GDM1 (cell line): ENCODE measurements at regions not wholly inside any gene's neighbourhood (a gene's known extent, or its start where the extent isn't known, plus 50 kb on each side); places are given as distances from the start of the nearest gene placed in this dataset.

Experiments used
- DNase-seq: peaks from one replicate; lab custom pipeline; 2025; lab: John Stamatoyannopoulos, UW

- no peak for DNase-seq
These were observed 87.2 kb upstream of the GYPC start for GRCh38 chr2:126568734-126569133.

DNA sequence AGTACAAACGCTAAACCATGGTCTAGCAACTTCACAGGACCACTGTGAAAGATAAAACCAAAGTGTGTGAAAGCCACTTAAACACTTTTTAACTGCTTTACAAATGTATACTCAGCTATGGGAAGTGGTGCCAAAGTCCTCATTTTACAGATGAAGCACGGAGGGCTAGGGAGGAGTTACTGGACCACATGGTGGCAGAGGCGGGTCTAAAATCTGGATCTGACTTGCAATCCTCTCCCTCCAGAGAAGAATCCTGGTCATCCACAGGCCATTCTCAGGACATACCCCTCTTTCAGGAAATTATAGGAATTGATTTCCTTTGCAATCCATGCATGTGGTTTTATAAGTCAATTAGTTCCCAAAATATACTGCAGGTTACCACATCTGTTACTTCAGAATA is 84.6 kb upstream of the GYPC start:
- DNase-seq: no peak

- DNase-seq: no peak
These were observed 80.3 kb upstream of the GYPC start for GRCh38 chr2:126575631-126576030.

DNA sequence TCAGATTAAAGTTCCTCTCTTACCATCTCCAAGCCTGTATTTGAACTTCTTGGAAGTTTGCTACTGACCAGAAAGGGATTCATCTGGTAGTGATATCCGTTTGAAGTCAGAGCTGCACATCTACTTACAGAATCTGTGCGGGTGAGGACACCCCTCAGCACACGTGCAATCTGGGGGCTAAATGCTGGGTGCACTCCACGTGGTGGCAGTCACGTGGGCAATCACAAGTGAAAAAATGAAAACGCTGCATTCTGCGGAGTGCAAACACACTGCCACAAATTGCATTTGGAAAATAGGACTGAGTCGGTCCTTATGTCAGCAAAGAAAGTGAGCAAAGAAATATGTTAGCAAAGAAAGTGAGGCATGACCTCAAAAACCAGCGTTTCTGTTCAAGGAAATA is 76.1 kb upstream of the GYPC start:
- DNase-seq: no peak

- no peak for DNase-seq
These were observed 69.6 kb upstream of the GYPC start for GRCh38 chr2:126586317-126586716.

- DNase-seq: no peak
These were observed 56.9 kb upstream of the GYPC start for GRCh38 chr2:126599062-126599461.

- DNase-seq: no peak
These were observed 55.2 kb upstream of the GYPC start for GRCh38 chr2:126600742-126601141.

- no peak for DNase-seq
These were observed 53.6 kb upstream of the GYPC start for GRCh38 chr2:126602334-126602733.
